ENCODE measurements at regions not wholly inside any gene's neighbourhood (a gene's known extent, or its start where the extent isn't known, plus 50 kb on each side); places are given as distances from the start of the nearest gene placed in this dataset.

DNA sequence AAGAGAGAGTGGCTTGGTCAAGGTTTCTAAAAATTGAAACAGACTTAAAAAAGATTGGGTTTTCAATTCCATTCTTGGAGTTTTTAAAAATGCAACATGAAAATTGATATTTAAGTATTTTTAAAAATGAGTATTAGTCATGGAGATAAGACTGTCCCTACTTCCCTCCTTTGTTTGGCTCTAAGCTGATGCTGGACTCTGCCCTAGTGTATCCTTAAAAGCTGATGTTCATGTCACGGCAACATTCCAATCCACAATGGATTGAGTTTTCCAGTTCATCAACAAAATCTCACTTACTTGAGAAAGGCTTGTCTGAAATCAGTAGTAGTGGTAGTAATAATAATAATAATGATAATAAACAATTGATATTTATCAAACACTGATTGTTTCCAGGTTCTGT is 119.0 kb upstream of the SLC38A2 start:
- no peak for TF ChIP-seq CTCF (IDR thresholded peaks at IDR 0.05)
- no peak for TF ChIP-seq POLR2AphosphoS5 (IDR thresholded peaks at IDR 0.05)
